ENCODE measurements at regions not wholly inside any gene's neighbourhood (a gene's known extent, or its start where the extent isn't known, plus 50 kb on each side); places are given as distances from the start of the nearest gene placed in this dataset.

DNA sequence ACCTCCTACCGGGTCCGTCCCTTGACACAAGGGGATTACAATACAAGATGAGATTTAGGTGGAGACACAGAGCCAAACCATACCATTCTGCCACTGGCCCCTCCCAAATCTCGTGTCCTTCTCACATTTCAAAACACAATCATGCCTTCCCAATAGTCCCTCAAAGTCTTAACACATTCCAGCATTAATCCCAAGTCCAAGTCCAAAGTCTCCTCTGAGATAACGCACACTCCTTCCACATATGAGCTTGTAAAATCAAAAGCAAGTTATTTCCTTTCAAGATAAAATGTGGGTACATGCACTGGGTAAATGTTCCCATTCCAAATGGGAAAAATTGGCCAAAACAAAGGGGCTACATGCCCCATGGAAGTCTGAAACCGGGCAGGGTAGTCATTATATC lies 463.9 kb upstream of the CDH9 start:
- Histone ChIP-seq H3K36me3 (no peaks in the 10 kb centered on the region), H3K4me1 (no peaks in the 10 kb centered on the region), H3K4me3 (no peak overlapping the region), H3K27ac (no peak overlapping the region), H3K27me3 (no peaks in the 10 kb centered on the region), H3K9me3 (peaks cover 0 to 7% of the 10 kb centered on the region in 2 donors)
- intact Hi-C loops (cut with DNase I; ENCODE audit: low total_unique reads) (no loop called here), in situ Hi-C loops (cut with MboI; ENCODE audit: low pct_ligation_motif_present in 1 of 4, low pct_unique_long_range_greater_than_20kb in 1 of 4, low sequenced_read_pairs in 3 of 4) (no loop called here)
- TF ChIP-seq POLR2A (IDR thresholded peaks at IDR 0.05), result no peak
- no peak for TF ChIP-seq EP300 (IDR thresholded peaks at IDR 0.05; ENCODE audit: low read depth)
- TF ChIP-seq, protein P1, sequence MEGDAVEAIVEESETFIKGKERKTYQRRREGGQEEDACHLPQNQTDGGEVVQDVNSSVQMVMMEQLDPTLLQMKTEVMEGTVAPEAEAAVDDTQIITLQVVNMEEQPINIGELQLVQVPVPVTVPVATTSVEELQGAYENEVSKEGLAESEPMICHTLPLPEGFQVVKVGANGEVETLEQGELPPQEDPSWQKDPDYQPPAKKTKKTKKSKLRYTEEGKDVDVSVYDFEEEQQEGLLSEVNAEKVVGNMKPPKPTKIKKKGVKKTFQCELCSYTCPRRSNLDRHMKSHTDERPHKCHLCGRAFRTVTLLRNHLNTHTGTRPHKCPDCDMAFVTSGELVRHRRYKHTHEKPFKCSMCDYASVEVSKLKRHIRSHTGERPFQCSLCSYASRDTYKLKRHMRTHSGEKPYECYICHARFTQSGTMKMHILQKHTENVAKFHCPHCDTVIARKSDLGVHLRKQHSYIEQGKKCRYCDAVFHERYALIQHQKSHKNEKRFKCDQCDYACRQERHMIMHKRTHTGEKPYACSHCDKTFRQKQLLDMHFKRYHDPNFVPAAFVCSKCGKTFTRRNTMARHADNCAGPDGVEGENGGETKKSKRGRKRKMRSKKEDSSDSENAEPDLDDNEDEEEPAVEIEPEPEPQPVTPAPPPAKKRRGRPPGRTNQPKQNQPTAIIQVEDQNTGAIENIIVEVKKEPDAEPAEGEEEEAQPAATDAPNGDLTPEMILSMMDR (IDR thresholded peaks at IDR 0.05), result no peak
- no peak for TF ChIP-seq POLR2AphosphoS5 (IDR thresholded peaks at IDR 0.05)
- no peak for DNase-seq
- WGBS, 2 donors (ENCODE audit: low coverage in 1 of 2), result 56 to 57% methylated on average over 4 to 5 of the region's 5 CpGs

DNA sequence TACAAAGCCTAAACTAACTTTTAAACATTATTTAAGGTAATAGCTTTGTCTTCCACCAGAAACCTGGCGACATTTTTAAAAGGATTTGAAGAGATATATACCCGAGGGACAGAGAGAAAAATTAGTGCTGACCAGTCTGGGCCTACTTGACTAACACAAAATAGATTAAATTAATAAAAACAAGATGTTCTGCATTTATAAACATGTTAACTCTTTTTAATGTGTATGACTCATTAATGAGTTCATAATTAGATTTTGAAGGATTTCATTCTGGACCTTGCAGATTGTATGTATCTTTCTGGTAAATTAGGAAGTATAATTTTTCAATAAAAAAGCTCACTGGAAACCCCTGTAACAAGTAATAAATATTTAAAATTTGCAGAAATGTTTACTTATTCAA lies 459.1 kb upstream of the CDH9 start:
- H3K27ac ChIP-seq, result no peak overlapping the region
- intact Hi-C loops (cut with DNase I; ENCODE audit: low total_unique reads) (no loop called here), in situ Hi-C loops (cut with MboI; ENCODE audit: low pct_ligation_motif_present in 1 of 4, low pct_unique_long_range_greater_than_20kb in 1 of 4, low sequenced_read_pairs in 3 of 4) (no loop called here)
- DNase-seq, result no peak
- no peaks in the 10 kb centered on the region for H3K9me3 ChIP-seq
- H3K4me3 ChIP-seq, result no peak overlapping the region
- no peaks in the 10 kb centered on the region for H3K36me3 ChIP-seq
- no peaks in the 10 kb centered on the region for H3K4me1 ChIP-seq
- 65 to 69% methylated on average over 2 of the region's 2 CpGs for WGBS, 2 donors (ENCODE audit: low coverage in 1 of 2)
- TF ChIP-seq POLR2AphosphoS5 (IDR thresholded peaks at IDR 0.05), result no peak
- TF ChIP-seq EP300 (IDR thresholded peaks at IDR 0.05; ENCODE audit: low read depth), result no peak
- TF ChIP-seq POLR2A (IDR thresholded peaks at IDR 0.05), result no peak
- H3K27me3 ChIP-seq, result no peaks in the 10 kb centered on the region

DNA sequence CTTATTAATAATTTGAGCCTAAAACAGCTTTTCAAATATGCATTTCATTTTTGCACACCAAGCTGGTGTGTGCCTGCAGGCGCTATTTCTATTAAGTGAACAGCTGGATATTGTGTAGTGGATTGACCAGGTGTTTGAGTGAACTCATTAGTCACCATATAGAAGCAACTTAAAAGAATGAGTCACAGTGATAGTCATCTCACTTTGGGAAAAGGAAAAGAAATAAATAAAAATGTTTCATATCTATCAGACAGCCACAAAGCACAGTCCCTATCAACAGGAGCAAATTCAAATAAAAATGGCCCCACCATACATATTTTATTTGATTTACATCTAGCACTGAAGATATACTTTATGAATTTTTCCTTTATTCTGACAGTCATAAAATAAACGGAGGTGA lies 456.5 kb upstream of the CDH9 start:
- H3K27ac ChIP-seq, result no peak overlapping the region
- TF ChIP-seq POLR2A (IDR thresholded peaks at IDR 0.05) (no peak), EP300 (IDR thresholded peaks at IDR 0.05; ENCODE audit: low read depth) (no peak), POLR2AphosphoS5 (IDR thresholded peaks at IDR 0.05) (no peak)
- TF ChIP-seq, protein P1 (IDR thresholded peaks at IDR 0.05), result no peak
- no peaks in the 10 kb centered on the region for H3K9me3 ChIP-seq
- H3K36me3 ChIP-seq, result no peaks in the 10 kb centered on the region
- 74 to 82% methylated on average over 2 of the region's 2 CpGs for WGBS, 2 donors (ENCODE audit: low coverage in 1 of 2)
- no peaks in the 10 kb centered on the region for H3K27me3 ChIP-seq
- H3K4me3 ChIP-seq, result no peak overlapping the region
- no peaks in the 10 kb centered on the region for H3K4me1 ChIP-seq
- no peak for DNase-seq
- intact Hi-C loops (cut with DNase I; ENCODE audit: low total_unique reads), result no loop called here
- in situ Hi-C loops (cut with MboI; ENCODE audit: low pct_ligation_motif_present in 1 of 4, low pct_unique_long_range_greater_than_20kb in 1 of 4, low sequenced_read_pairs in 3 of 4), result no loop called here

DNA sequence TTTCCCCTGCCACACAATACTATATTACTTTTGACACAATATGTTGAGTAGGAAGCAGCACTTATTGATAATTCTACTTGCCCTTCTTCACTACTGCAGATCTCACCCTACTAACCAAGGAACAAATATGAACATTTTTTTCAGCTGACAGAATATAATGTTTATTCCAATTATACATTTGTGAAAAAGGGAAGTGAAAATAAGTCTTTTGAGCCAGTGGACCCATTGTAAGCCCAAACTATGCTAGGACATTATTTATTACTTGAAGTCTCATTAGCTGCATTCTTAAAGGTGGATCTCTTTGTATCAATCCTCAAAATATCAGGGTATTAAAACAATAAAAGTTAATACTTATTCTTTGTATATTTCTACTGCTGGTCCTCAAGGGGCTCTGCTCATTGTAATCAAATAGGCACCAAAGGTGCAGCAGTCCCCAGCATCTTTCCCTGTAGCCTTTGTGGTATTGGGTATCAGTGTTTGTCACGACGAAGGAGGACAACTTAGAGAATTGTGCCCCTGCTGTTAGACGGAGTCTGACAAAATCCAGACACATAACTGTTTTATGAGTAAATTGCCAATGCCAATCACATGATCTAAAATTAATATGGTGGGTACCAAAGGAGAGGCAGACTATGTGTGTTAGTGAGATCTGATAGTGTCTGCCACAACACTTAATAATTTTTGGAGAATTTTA lies 453.5 kb upstream of the CDH9 start:
- Histone ChIP-seq H3K4me3 (no peak overlapping the region), H3K27ac (no peak overlapping the region), H3K27me3 (no peaks in the 10 kb centered on the region), H3K4me1 (no peaks in the 10 kb centered on the region), H3K36me3 (no peaks in the 10 kb centered on the region), H3K9me3 (no peaks in the 10 kb centered on the region)
- WGBS, 2 donors (ENCODE audit: low coverage in 1 of 2), result 90 to 91% methylated on average over 3 of the region's 3 CpGs
- no peak for DNase-seq
- intact Hi-C loops (cut with DNase I; ENCODE audit: low total_unique reads), result no loop called here
- TF ChIP-seq, protein P1 (IDR thresholded peaks at IDR 0.05), result no peak
- TF ChIP-seq EP300 (IDR thresholded peaks at IDR 0.05; ENCODE audit: low read depth), result no peak
- no peak for TF ChIP-seq POLR2AphosphoS5 (IDR thresholded peaks at IDR 0.05)
- TF ChIP-seq POLR2A (IDR thresholded peaks at IDR 0.05), result no peak
- in situ Hi-C loops (cut with MboI; ENCODE audit: low pct_ligation_motif_present in 1 of 4, low pct_unique_long_range_greater_than_20kb in 1 of 4, low sequenced_read_pairs in 3 of 4), result no loop called here

DNA sequence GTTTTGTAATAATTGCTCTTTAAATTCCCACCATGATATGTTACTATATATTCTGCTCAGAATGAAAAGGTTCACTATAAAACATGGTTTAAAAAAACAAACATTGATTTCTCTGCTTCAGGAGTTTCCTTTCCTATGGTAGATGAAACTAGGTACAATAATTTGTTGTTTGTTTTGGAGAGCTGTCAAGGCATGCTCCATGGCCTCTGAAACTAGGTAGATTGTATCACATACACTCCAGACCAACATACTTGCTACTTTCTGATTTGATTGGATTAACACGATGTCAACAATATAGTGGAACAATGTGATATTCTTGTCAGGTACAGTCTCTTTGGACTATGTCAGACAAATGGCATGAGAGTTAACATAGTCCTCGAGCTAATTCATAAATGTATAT lies 452.7 kb upstream of the CDH9 start:
- in situ Hi-C loops (cut with MboI; ENCODE audit: low pct_ligation_motif_present in 1 of 4, low pct_unique_long_range_greater_than_20kb in 1 of 4, low sequenced_read_pairs in 3 of 4) (no loop called here), intact Hi-C loops (cut with DNase I; ENCODE audit: low total_unique reads) (no loop called here)
- no peak overlapping the region for H3K27ac ChIP-seq
- 54 to 69% methylated on average over 2 of the region's 2 CpGs for WGBS, 2 donors (ENCODE audit: low coverage in 1 of 2)
- TF ChIP-seq POLR2AphosphoS5 (IDR thresholded peaks at IDR 0.05) (no peak), EP300 (IDR thresholded peaks at IDR 0.05; ENCODE audit: low read depth) (no peak), POLR2A (IDR thresholded peaks at IDR 0.05) (no peak)
- TF ChIP-seq, protein P1 (IDR thresholded peaks at IDR 0.05), result no peak
- DNase-seq, result no peak
- no peak overlapping the region for H3K4me3 ChIP-seq
- no peaks in the 10 kb centered on the region for H3K4me1 ChIP-seq
- H3K9me3 ChIP-seq, result no peaks in the 10 kb centered on the region
- no peaks in the 10 kb centered on the region for H3K27me3 ChIP-seq
- H3K36me3 ChIP-seq, result no peaks in the 10 kb centered on the region
